GM19023 (cell line): ENCODE measurements at regions not wholly inside any gene's neighbourhood (a gene's known extent, or its start where the extent isn't known, plus 50 kb on each side); places are given as distances from the start of the nearest gene placed in this dataset.

Source experiments
- ATAC-seq: cut with Tn5 transposase; IDR thresholded peaks from one replicate; pipeline ENCODE4 v1.9.1; 2021; ENCODE audit warnings: mild to moderate bottlenecking, moderate library complexity; ENCODE audit not compliant: unreplicated experiment

- ATAC-seq = no peak
Observed at GRCh38 chr2:30339071-30339470, 107.7 kb downstream of the LBH start.

- ATAC-seq = no peak
Observed at GRCh38 chr2:30341500-30342267, 105.4 kb upstream of the LCLAT1 start.

GRCh38 chr2:30346471-30347169 lies 100.4 kb upstream of the LCLAT1 start:
- no peak for ATAC-seq

GRCh38 chr2:30348825-30349224 lies 98.2 kb upstream of the LCLAT1 start:
- no peak for ATAC-seq

GRCh38 chr2:30349691-30350090 lies 97.4 kb upstream of the LCLAT1 start:
- ATAC-seq = no peak

GRCh38 chr2:30351116-30351515 lies 95.9 kb upstream of the LCLAT1 start:
- ATAC-seq = no peak

- ATAC-seq = no peak
Observed at GRCh38 chr2:30351949-30352348, 95.1 kb upstream of the LCLAT1 start.

- no peak for ATAC-seq
Observed at GRCh38 chr2:30354150-30354549, 92.9 kb upstream of the LCLAT1 start.

- ATAC-seq = no peak
Observed at GRCh38 chr2:30354621-30355020, 92.4 kb upstream of the LCLAT1 start.

GRCh38 chr2:30355306-30355705 lies 91.7 kb upstream of the LCLAT1 start:
- no peak for ATAC-seq

GRCh38 chr2:30356071-30356470 lies 91.0 kb upstream of the LCLAT1 start:
- ATAC-seq = no peak

- no peak for ATAC-seq
Observed at GRCh38 chr2:30356776-30357175, 90.3 kb upstream of the LCLAT1 start.

- no peak for ATAC-seq
Observed at GRCh38 chr2:30358351-30358750, 88.7 kb upstream of the LCLAT1 start.

GRCh38 chr2:30358842-30359241 lies 88.2 kb upstream of the LCLAT1 start:
- ATAC-seq = no peak

GRCh38 chr2:30359644-30360167 lies 87.3 kb upstream of the LCLAT1 start:
- ATAC-seq = no peak

GRCh38 chr2:30361751-30362394 lies 85.2 kb upstream of the LCLAT1 start:
- ATAC-seq = no peak

- ATAC-seq = no peak
Observed at GRCh38 chr2:30362468-30363081, 84.5 kb upstream of the LCLAT1 start.

GRCh38 chr2:30363406-30363805 lies 83.6 kb upstream of the LCLAT1 start:
- no peak for ATAC-seq

- no peak for ATAC-seq
Observed at GRCh38 chr2:30365201-30365600, 81.8 kb upstream of the LCLAT1 start.

- ATAC-seq = no peak
Observed at GRCh38 chr2:30366199-30366691, 80.8 kb upstream of the LCLAT1 start.
